ENCODE measurements at regions not wholly inside any gene's neighbourhood (a gene's known extent, or its start where the extent isn't known, plus 50 kb on each side); places are given as distances from the start of the nearest gene placed in this dataset.
"Not testable (repeated sequence)": the region's sequence is repeated elsewhere in the genome, so short reads cannot be mapped to it uniquely, and the experiment has no call there.

DNA sequence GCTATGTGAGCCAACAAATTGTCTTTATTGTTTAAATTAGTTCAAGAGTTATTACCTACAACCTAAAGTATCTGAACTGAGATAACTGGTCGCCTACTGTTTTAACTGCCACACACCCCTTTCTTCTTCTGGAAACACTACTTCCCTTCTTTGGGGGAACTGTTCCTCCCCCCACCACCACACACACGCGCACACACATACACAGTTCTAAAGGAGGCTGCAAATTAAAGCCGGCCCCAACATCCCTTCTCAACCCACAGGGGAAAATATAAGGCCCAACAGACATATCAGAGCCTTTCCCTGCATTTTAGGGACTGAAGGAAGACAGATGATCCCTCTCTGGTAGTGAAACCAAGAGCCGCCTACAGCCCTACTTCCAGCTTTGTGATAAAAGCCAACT lies 348.0 kb upstream of the JARID2 start:
- Histone ChIP-seq H3K36me3 (ENCODE audit: control insufficient read depth, low read depth, low read length) (no peaks in the 10 kb centered on the region), H3K4me3 (ENCODE audit: low read length) (no peak overlapping the region), H3K27ac (ENCODE audit: low read length) (no peak overlapping the region), H3K27me3 (ENCODE audit: control insufficient read depth, insufficient read depth, low read length) (no peaks in the 10 kb centered on the region), H3K9ac (ENCODE audit: low read length) (no peak overlapping the region), H3K4me1 (ENCODE audit: control insufficient read depth, low read depth, low read length) (no peaks in the 10 kb centered on the region), H3K9me3 (ENCODE audit: control insufficient read depth, low read depth, low read length) (no peaks in the 10 kb centered on the region)

- H3K27me3 ChIP-seq (ENCODE audit: control insufficient read depth, insufficient read depth, low read length); H3K4me3 ChIP-seq (ENCODE audit: low read length); H3K4me1 ChIP-seq (ENCODE audit: control insufficient read depth, low read depth, low read length); H3K36me3 ChIP-seq (ENCODE audit: control insufficient read depth, low read depth, low read length); H3K27ac ChIP-seq (ENCODE audit: low read length); H3K9me3 ChIP-seq (ENCODE audit: control insufficient read depth, low read depth, low read length); H3K9ac ChIP-seq (ENCODE audit: low read length): not testable (repeated sequence)
Observed at GRCh38 chr6:14899441-14899840, 346.4 kb upstream of the JARID2 start.

- Histone ChIP-seq H3K27ac (ENCODE audit: low read length) (no peak overlapping the region), H3K9me3 (ENCODE audit: control insufficient read depth, low read depth, low read length) (no peaks in the 10 kb centered on the region), H3K4me3 (ENCODE audit: low read length) (no peak overlapping the region), H3K9ac (ENCODE audit: low read length) (no peak overlapping the region), H3K36me3 (ENCODE audit: control insufficient read depth, low read depth, low read length) (no peaks in the 10 kb centered on the region), H3K27me3 (ENCODE audit: control insufficient read depth, insufficient read depth, low read length) (no peaks in the 10 kb centered on the region), H3K4me1 (ENCODE audit: control insufficient read depth, low read depth, low read length) (no peaks in the 10 kb centered on the region)
Observed at GRCh38 chr6:14900919-14901318, 344.9 kb upstream of the JARID2 start.

GRCh38 chr6:14903176-14904038 lies 342.5 kb upstream of the JARID2 start:
- Histone ChIP-seq H3K4me1 (ENCODE audit: control insufficient read depth, low read depth, low read length) (no peaks in the 10 kb centered on the region), H3K4me3 (ENCODE audit: low read length) (no peak overlapping the region)

DNA sequence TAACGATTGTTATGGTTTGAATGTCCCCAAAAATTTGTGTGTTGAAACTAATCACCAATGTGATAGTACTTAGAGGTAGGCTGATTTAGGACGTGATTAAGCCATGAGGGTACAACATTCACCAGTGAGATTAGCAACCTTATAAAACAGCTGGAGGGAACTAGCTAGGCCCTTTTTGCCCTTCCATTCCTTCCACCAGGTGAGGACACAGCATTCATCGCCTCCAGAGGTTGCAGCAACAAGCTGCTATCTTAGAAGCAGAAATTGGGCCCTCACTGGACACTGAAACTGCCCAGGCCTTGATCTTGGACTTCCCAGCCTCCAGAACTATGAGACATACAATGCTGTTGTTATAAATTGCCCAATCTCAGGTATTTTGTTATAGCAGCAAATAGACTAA lies 340.7 kb upstream of the JARID2 start:
- H3K36me3 ChIP-seq (ENCODE audit: control insufficient read depth, low read depth, low read length): no peaks in the 10 kb centered on the region
- no peaks in the 10 kb centered on the region for H3K9me3 ChIP-seq (ENCODE audit: control insufficient read depth, low read depth, low read length)
- H3K27ac ChIP-seq (ENCODE audit: low read length): no peak overlapping the region
- H3K4me1 ChIP-seq (ENCODE audit: control insufficient read depth, low read depth, low read length): no peaks in the 10 kb centered on the region
- no peaks in the 10 kb centered on the region for H3K27me3 ChIP-seq (ENCODE audit: control insufficient read depth, insufficient read depth, low read length)
- no peak overlapping the region for H3K4me3 ChIP-seq (ENCODE audit: low read length)
- no peak overlapping the region for H3K9ac ChIP-seq (ENCODE audit: low read length)

More at GRCh38 chr6:14903176-14904038, 342.5 kb upstream of the JARID2 start:
- Histone ChIP-seq H3K9ac (ENCODE audit: low read length) (no peak overlapping the region), H3K27ac (ENCODE audit: low read length) (no peak overlapping the region), H3K27me3 (ENCODE audit: control insufficient read depth, insufficient read depth, low read length) (no peaks in the 10 kb centered on the region), H3K9me3 (ENCODE audit: control insufficient read depth, low read depth, low read length) (no peaks in the 10 kb centered on the region), H3K36me3 (ENCODE audit: control insufficient read depth, low read depth, low read length) (no peaks in the 10 kb centered on the region)

- H3K27ac ChIP-seq (ENCODE audit: low read length): no peak overlapping the region
- H3K9ac ChIP-seq (ENCODE audit: low read length): no peak overlapping the region
- no peaks in the 10 kb centered on the region for H3K27me3 ChIP-seq (ENCODE audit: control insufficient read depth, insufficient read depth, low read length)
- no peaks in the 10 kb centered on the region for H3K9me3 ChIP-seq (ENCODE audit: control insufficient read depth, low read depth, low read length)
- H3K4me3 ChIP-seq (ENCODE audit: low read length): no peak overlapping the region
- no peaks in the 10 kb centered on the region for H3K4me1 ChIP-seq (ENCODE audit: control insufficient read depth, low read depth, low read length)
- no peaks in the 10 kb centered on the region for H3K36me3 ChIP-seq (ENCODE audit: control insufficient read depth, low read depth, low read length)
Observed at GRCh38 chr6:14906621-14907020, 339.2 kb upstream of the JARID2 start.

GRCh38 chr6:14910692-14911547 lies 334.9 kb upstream of the JARID2 start:
- no peak overlapping the region for H3K27ac ChIP-seq (ENCODE audit: low read length)
- H3K9me3 ChIP-seq (ENCODE audit: control insufficient read depth, low read depth, low read length): no peaks in the 10 kb centered on the region
- peaks cover 6% of the 10 kb centered on the region for H3K4me1 ChIP-seq (ENCODE audit: control insufficient read depth, low read depth, low read length)
- H3K27me3 ChIP-seq (ENCODE audit: control insufficient read depth, insufficient read depth, low read length): no peaks in the 10 kb centered on the region
- no peak overlapping the region for H3K9ac ChIP-seq (ENCODE audit: low read length)
- no peaks in the 10 kb centered on the region for H3K36me3 ChIP-seq (ENCODE audit: control insufficient read depth, low read depth, low read length)
- no peak overlapping the region for H3K4me3 ChIP-seq (ENCODE audit: low read length)

GRCh38 chr6:14912226-14912625 lies 333.6 kb upstream of the JARID2 start:
- Histone ChIP-seq H3K4me1 (ENCODE audit: control insufficient read depth, low read depth, low read length) (peaks cover 6% of the 10 kb centered on the region), H3K27ac (ENCODE audit: low read length) (no peak overlapping the region), H3K9ac (ENCODE audit: low read length) (no peak overlapping the region), H3K36me3 (ENCODE audit: control insufficient read depth, low read depth, low read length) (no peaks in the 10 kb centered on the region), H3K9me3 (ENCODE audit: control insufficient read depth, low read depth, low read length) (no peaks in the 10 kb centered on the region), H3K4me3 (ENCODE audit: low read length) (no peak overlapping the region), H3K27me3 (ENCODE audit: control insufficient read depth, insufficient read depth, low read length) (no peaks in the 10 kb centered on the region)

- Histone ChIP-seq H3K36me3 (ENCODE audit: control insufficient read depth, low read depth, low read length) (no peaks in the 10 kb centered on the region), H3K27ac (ENCODE audit: low read length) (no peak overlapping the region), H3K4me3 (ENCODE audit: low read length) (no peak overlapping the region), H3K4me1 (ENCODE audit: control insufficient read depth, low read depth, low read length) (peaks cover 6% of the 10 kb centered on the region), H3K27me3 (ENCODE audit: control insufficient read depth, insufficient read depth, low read length) (no peaks in the 10 kb centered on the region), H3K9ac (ENCODE audit: low read length) (no peak overlapping the region), H3K9me3 (ENCODE audit: control insufficient read depth, low read depth, low read length) (no peaks in the 10 kb centered on the region)
Observed at GRCh38 chr6:14912706-14913105, 333.2 kb upstream of the JARID2 start.

DNA sequence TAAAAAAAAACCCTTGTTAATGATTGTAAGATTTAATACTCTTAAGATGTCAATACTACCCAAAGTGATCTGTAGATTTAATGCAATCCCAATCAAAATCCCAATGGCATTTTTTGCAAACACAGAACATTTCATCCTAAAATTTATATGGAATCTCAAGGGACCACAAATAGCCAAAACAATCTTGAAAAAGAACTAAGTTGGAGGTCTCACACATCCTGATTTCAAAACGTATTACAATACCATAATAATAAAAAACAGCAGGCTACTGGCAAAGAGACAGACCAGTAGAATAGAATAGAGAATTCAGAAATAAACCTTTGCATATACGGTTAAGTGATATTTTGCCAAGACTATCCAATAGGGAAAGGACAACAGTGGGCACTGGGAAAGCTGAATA lies 331.9 kb upstream of the JARID2 start:
- Histone ChIP-seq H3K9me3 (ENCODE audit: control insufficient read depth, low read depth, low read length) (no peaks in the 10 kb centered on the region), H3K27me3 (ENCODE audit: control insufficient read depth, insufficient read depth, low read length) (no peaks in the 10 kb centered on the region), H3K4me1 (ENCODE audit: control insufficient read depth, low read depth, low read length) (peaks cover 6% of the 10 kb centered on the region)

GRCh38 chr6:14915888-14916832 lies 329.7 kb upstream of the JARID2 start:
- H3K4me1 ChIP-seq (ENCODE audit: control insufficient read depth, low read depth, low read length): peaks cover 7% of the 10 kb centered on the region
- no peak overlapping the region for H3K9ac ChIP-seq (ENCODE audit: low read length)
- no peak overlapping the region for H3K4me3 ChIP-seq (ENCODE audit: low read length)
- H3K9me3 ChIP-seq (ENCODE audit: control insufficient read depth, low read depth, low read length): no peaks in the 10 kb centered on the region
- no peaks in the 10 kb centered on the region for H3K36me3 ChIP-seq (ENCODE audit: control insufficient read depth, low read depth, low read length)
- H3K27me3 ChIP-seq (ENCODE audit: control insufficient read depth, insufficient read depth, low read length): no peaks in the 10 kb centered on the region
- no peak overlapping the region for H3K27ac ChIP-seq (ENCODE audit: low read length)

More for the DNA sequence above, 331.9 kb upstream of the JARID2 start:
- H3K27ac ChIP-seq (ENCODE audit: low read length): no peak overlapping the region
- H3K4me3 ChIP-seq (ENCODE audit: low read length): no peak overlapping the region
- H3K36me3 ChIP-seq (ENCODE audit: control insufficient read depth, low read depth, low read length): no peaks in the 10 kb centered on the region
- H3K9ac ChIP-seq (ENCODE audit: low read length): no peak overlapping the region

Measured in iPS-18a (cell line).